Testis (tissue), 2 donors: ENCODE measurements at regions not wholly inside any gene's neighbourhood (a gene's known extent, or its start where the extent isn't known, plus 50 kb on each side); places are given as distances from the start of the nearest gene placed in this dataset.

Experiments
- CTCF ChIP-seq, 3 experiments: fragments of 450-650 bp in 2 of 3; fragments of 200-600 bp in 1 of 3; sonication (generic) in 1 of 3; IDR thresholded peaks; one replicate each; pipeline ENCODE4 v1.5.1; 2016 to 2019; ENCODE audit warnings: antibody characterized with exemption in 3 of 3, mild to moderate bottlenecking in 2 of 3, moderate library complexity in 1 of 3
- POLR2A ChIP-seq: fragments of 450-650 bp; IDR thresholded peaks from one replicate; pipeline ENCODE4 v1.6.1; 2017; ENCODE audit warnings: antibody characterized with exemption, mild to moderate bottlenecking, moderate library complexity

GRCh38 chr9:108081112-108081511 lies 591.5 kb upstream of the KLF4 start:
- TF ChIP-seq CTCF (IDR thresholded peaks at IDR 0.05) = no peak
- TF ChIP-seq POLR2A = no peak
